Endothelial cell of hepatic sinusoid (primary cell): ENCODE measurements at regions not wholly inside any gene's neighbourhood (a gene's known extent, or its start where the extent isn't known, plus 50 kb on each side); places are given as distances from the start of the nearest gene placed in this dataset.

Experiments
- in situ Hi-C: cut with HindIII; loops from 2 replicates; pipeline ENCODE4 v1.10.0; 2017; ENCODE audit warnings: low sequenced_read_pairs

GRCh38 chr4:38308728-38309311 is 348.6 kb downstream of the PTTG2 start:
- in situ Hi-C loops: no loop called here

- in situ Hi-C loops: no loop called here
These were observed 349.3 kb downstream of the PTTG2 start for GRCh38 chr4:38309471-38309870.

- in situ Hi-C loops: loop anchor here (5.0 to 10.0 kb wide), 3 partner anchors 226 to 422 kb away; no protein-coding TSS in a partner anchor
These were observed 350.3 kb downstream of the PTTG2 start for GRCh38 chr4:38310446-38311043.

- in situ Hi-C loops: loop anchor here (5.0 to 10.0 kb wide), 3 partner anchors 227 to 421 kb away; no protein-coding TSS in a partner anchor
These were observed 351.4 kb downstream of the PTTG2 start for GRCh38 chr4:38311495-38312126.

GRCh38 chr4:38313175-38313574 is 350.8 kb upstream of the KLF3 start:
- in situ Hi-C loops: loop anchor here (5.0 to 10.0 kb wide), 3 partner anchors 228 to 419 kb away; no protein-coding TSS in a partner anchor

- in situ Hi-C loops: loop anchor here (5.0 to 10.0 kb wide), 3 partner anchors 229 to 418 kb away; no protein-coding TSS in a partner anchor
These were observed 349.9 kb upstream of the KLF3 start for GRCh38 chr4:38313999-38314561.

- in situ Hi-C loops: loop anchor here (5.0 to 10.0 kb wide), 3 partner anchors 230 to 418 kb away; no protein-coding TSS in a partner anchor
These were observed 349.3 kb upstream of the KLF3 start for GRCh38 chr4:38314663-38315062.

GRCh38 chr4:38315286-38315685 is 348.7 kb upstream of the KLF3 start:
- in situ Hi-C loops: loop anchor here (10.0 kb wide), 1 partner anchor 230 kb away; no protein-coding TSS in a partner anchor

GRCh38 chr4:38316045-38316444 is 348.0 kb upstream of the KLF3 start:
- in situ Hi-C loops: loop anchor here (10.0 kb wide), 1 partner anchor 231 kb away; no protein-coding TSS in a partner anchor

GRCh38 chr4:38317041-38317674 is 346.8 kb upstream of the KLF3 start:
- in situ Hi-C loops: loop anchor here (10.0 kb wide), 1 partner anchor 232 kb away; no protein-coding TSS in a partner anchor

GRCh38 chr4:38318737-38319455 is 345.1 kb upstream of the KLF3 start:
- in situ Hi-C loops: loop anchor here (10.0 kb wide), 1 partner anchor 234 kb away; no protein-coding TSS in a partner anchor

- in situ Hi-C loops: loop anchor here (10.0 kb wide), 1 partner anchor 235 kb away; no protein-coding TSS in a partner anchor
These were observed 344.3 kb upstream of the KLF3 start for GRCh38 chr4:38319456-38320342.

GRCh38 chr4:38320343-38320695 is 343.7 kb upstream of the KLF3 start:
- in situ Hi-C loops: no loop called here

- in situ Hi-C loops: no loop called here
These were observed 343.2 kb upstream of the KLF3 start for GRCh38 chr4:38320833-38321232.

GRCh38 chr4:38322714-38323113 is 341.3 kb upstream of the KLF3 start:
- in situ Hi-C loops: no loop called here

- in situ Hi-C loops: no loop called here
These were observed 340.8 kb upstream of the KLF3 start for GRCh38 chr4:38323141-38323641.

GRCh38 chr4:38324861-38325628 is 339.0 kb upstream of the KLF3 start:
- in situ Hi-C loops: loop anchor here (5.0 kb wide), 1 partner anchor 37 kb away; no protein-coding TSS in a partner anchor

- in situ Hi-C loops: loop anchor here (5.0 kb wide), 1 partner anchor 37 kb away; no protein-coding TSS in a partner anchor
These were observed 338.4 kb upstream of the KLF3 start for GRCh38 chr4:38325629-38325913.
